ENCODE measurements at regions not wholly inside any gene's neighbourhood (a gene's known extent, or its start where the extent isn't known, plus 50 kb on each side); places are given as distances from the start of the nearest gene placed in this dataset.

DNA sequence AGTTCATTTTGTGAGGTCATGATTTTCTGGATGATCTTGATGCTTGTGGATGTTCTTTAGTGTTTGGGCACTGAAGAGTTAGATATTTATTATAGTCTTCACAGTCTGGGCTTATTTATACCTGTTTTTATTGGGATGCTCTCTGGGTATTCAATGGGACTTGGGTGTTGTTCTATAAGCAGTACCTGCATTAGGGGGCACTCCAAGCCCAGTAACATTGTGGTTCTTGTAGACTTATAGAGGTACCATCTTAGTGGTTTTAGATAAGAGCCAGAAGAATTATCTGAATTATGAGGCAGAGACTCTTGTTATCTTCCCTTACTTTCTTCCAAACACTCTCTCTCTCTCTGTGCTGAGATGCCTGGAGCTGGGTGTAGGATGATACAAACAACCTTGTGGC lies 470.0 kb downstream of the PIK3C3 start:
- TF ChIP-seq SUZ12 (IDR thresholded peaks at IDR 0.05; ENCODE audit: extremely low read depth, insufficient read depth, insufficient read length) (no peak), ZNF274 (IDR thresholded peaks at IDR 0.05; ENCODE audit: low read depth, low read length) (no peak)

Data from NT2/D1 (cell line).